ENCODE measurements at regions not wholly inside any gene's neighbourhood (a gene's known extent, or its start where the extent isn't known, plus 50 kb on each side); places are given as distances from the start of the nearest gene placed in this dataset.

DNA sequence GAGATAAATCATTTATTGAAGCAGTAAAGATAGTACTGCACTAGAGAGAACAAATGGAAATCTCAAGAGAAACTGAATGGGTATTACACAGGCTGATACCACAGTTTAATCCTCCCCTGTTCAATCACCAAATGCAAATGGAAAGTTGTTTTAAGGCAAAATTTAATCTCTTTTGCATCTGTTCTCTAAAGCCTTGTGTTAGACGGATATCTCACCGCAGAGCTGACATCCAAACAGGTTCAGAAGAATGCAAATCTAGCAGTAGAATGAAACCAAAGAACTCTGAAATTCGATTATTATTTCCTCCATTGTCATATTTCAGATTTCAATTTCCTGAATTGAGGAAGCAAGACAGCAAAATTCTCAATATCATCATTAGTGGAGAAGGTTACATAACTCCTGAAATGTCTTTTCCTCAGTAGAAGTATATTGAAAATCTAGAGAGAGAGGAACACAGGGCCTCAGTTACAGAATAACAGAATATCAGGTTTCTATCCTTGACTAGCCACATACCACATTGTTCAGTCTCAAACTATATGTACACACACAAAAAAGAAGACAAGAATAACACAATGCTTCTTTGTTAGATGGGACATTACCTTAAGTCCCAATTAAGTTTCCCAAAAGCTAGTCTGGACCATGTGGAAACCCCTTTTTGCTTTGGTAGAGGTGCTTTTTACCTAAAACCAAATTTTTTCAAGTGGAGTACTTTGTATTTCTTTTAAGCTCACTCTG lies 94.1 kb upstream of the BANK1 start:
- TF ChIP-seq, protein P1, sequence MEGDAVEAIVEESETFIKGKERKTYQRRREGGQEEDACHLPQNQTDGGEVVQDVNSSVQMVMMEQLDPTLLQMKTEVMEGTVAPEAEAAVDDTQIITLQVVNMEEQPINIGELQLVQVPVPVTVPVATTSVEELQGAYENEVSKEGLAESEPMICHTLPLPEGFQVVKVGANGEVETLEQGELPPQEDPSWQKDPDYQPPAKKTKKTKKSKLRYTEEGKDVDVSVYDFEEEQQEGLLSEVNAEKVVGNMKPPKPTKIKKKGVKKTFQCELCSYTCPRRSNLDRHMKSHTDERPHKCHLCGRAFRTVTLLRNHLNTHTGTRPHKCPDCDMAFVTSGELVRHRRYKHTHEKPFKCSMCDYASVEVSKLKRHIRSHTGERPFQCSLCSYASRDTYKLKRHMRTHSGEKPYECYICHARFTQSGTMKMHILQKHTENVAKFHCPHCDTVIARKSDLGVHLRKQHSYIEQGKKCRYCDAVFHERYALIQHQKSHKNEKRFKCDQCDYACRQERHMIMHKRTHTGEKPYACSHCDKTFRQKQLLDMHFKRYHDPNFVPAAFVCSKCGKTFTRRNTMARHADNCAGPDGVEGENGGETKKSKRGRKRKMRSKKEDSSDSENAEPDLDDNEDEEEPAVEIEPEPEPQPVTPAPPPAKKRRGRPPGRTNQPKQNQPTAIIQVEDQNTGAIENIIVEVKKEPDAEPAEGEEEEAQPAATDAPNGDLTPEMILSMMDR (IDR thresholded peaks at IDR 0.05): no peak
- TF ChIP-seq EP300 (IDR thresholded peaks at IDR 0.05): no peak
- TF ChIP-seq POLR2A (IDR thresholded peaks at IDR 0.05): no peak
